Left renal cortex interstitium (tissue), 4 donors: ENCODE measurements at regions not wholly inside any gene's neighbourhood (a gene's known extent, or its start where the extent isn't known, plus 50 kb on each side); places are given as distances from the start of the nearest gene placed in this dataset.

Experiments
- DNase-seq, 4 donors: peaks; one replicate each; pipeline ENCODE4 v3.0.0-alpha.2; 2013; ENCODE audit warnings: low read depth in 4 of 4, low spot score in 2 of 4, missing footprints in 1 of 4

- no peak for DNase-seq
Observed at GRCh38 chr5:39730006-39730405, 305.2 kb upstream of the DAB2 start.

GRCh38 chr5:39726467-39726866, 301.7 kb upstream of the DAB2 start:
- DNase-seq: no peak

GRCh38 chr5:39721394-39721793, 296.6 kb upstream of the DAB2 start:
- no peak for DNase-seq

GRCh38 chr5:39720136-39720535, 295.4 kb upstream of the DAB2 start:
- no peak for DNase-seq

- DNase-seq: no peak
Observed at GRCh38 chr5:39717176-39717897, 292.6 kb upstream of the DAB2 start.

- no peak for DNase-seq
Observed at GRCh38 chr5:39716532-39717028, 291.8 kb upstream of the DAB2 start.

GRCh38 chr5:39714036-39714698, 289.4 kb upstream of the DAB2 start:
- peak in 3 of 4 donors; percentile 22 to 51 (median 38) for DNase-seq

- DNase-seq: no peak
Observed at GRCh38 chr5:39713250-39713916, 288.6 kb upstream of the DAB2 start.

- DNase-seq: no peak
Observed at GRCh38 chr5:39712316-39713249, 287.8 kb upstream of the DAB2 start.

GRCh38 chr5:39711821-39712220, 287.0 kb upstream of the DAB2 start:
- no peak for DNase-seq

- no peak for DNase-seq
Observed at GRCh38 chr5:39709032-39709431, 284.3 kb upstream of the DAB2 start.

GRCh38 chr5:39702928-39703327, 278.1 kb upstream of the DAB2 start:
- DNase-seq: no peak

GRCh38 chr5:39700523-39700922, 275.7 kb upstream of the DAB2 start:
- DNase-seq: no peak

- no peak for DNase-seq
Observed at GRCh38 chr5:39698838-39699560, 274.2 kb upstream of the DAB2 start.

GRCh38 chr5:39697881-39698280, 273.1 kb upstream of the DAB2 start:
- no peak for DNase-seq

- DNase-seq: no peak
Observed at GRCh38 chr5:39696672-39697398, 272.1 kb upstream of the DAB2 start.

GRCh38 chr5:39691993-39692392, 267.2 kb upstream of the DAB2 start:
- DNase-seq: no peak

GRCh38 chr5:39691136-39691535, 266.4 kb upstream of the DAB2 start:
- no peak for DNase-seq

GRCh38 chr5:39689919-39690318, 265.1 kb upstream of the DAB2 start:
- DNase-seq: no peak
